H1 (cell line): ENCODE measurements at regions not wholly inside any gene's neighbourhood (a gene's known extent, or its start where the extent isn't known, plus 50 kb on each side); places are given as distances from the start of the nearest gene placed in this dataset.

Source experiments
- CTCF ChIA-PET: fragments of 300-600 bp; sonication (Branson Sonifier 250); formaldehyde crosslinking; loops from one replicate; lab custom pipeline; 2021; ENCODE audit not compliant: partially characterized antibody; lab: Charles Lee
- POLR2A ChIA-PET: fragments of 300-600 bp; sonication (Branson Sonifier 250); formaldehyde crosslinking; loops from one replicate; lab custom pipeline; 2021; ENCODE audit warnings: inconsistent platforms; ENCODE audit not compliant: partially characterized antibody; lab: Charles Lee
- DNase-seq, 2 experiments: peaks; one replicate each; pipeline versions ENCODE4 v3.0.0 to v3.0.0-alpha.2; 2010 to 2022; ENCODE audit warnings: low spot score in 2 of 2, low read depth in 1 of 2, mixed read lengths in 1 of 2
- FAIRE-seq: peaks from 2 replicates; lab custom pipeline; 2011; peaks lifted over from hg19 to GRCh38; lab: Jason Lieb, UNC
- H2AFZ ChIP-seq: 2 replicates; pipeline ENCODE4 v1.8.1; 2012; ENCODE audit warnings: low read length, inconsistent platforms
- H2AK5ac ChIP-seq: 2 replicates; pipeline ENCODE4 v1.6.1; 2013; ENCODE audit warnings: low read depth, low read length
- H2BK120ac ChIP-seq: replicated peaks from 2 replicates; pipeline ENCODE3; 2013; ENCODE audit warnings: low read depth, low read length, inconsistent platforms
- H2BK12ac ChIP-seq: 2 replicates; pipeline ENCODE4 v1.6.1; 2013; ENCODE audit warnings: low read depth, low read length
- H2BK15ac ChIP-seq: 2 replicates; pipeline ENCODE4 v1.6.1; 2013; ENCODE audit warnings: low read length
- H2BK20ac ChIP-seq: 2 replicates; pipeline ENCODE4 v1.6.1; 2013; ENCODE audit warnings: low read length
- H2BK5ac ChIP-seq: 2 replicates; pipeline ENCODE4 v1.6.1; 2013; ENCODE audit warnings: low read depth, low read length
- H3K14ac ChIP-seq: 2 replicates; pipeline ENCODE4 v1.6.1; 2013; ENCODE audit warnings: inconsistent platforms; ENCODE audit not compliant: insufficient read length
- H3K18ac ChIP-seq: 2 replicates; pipeline ENCODE4 v1.6.1; 2013; ENCODE audit warnings: low read length; ENCODE audit errors: extremely low read depth
- H3K23ac ChIP-seq: 2 replicates; pipeline ENCODE4 v1.6.1; 2013; ENCODE audit warnings: inconsistent platforms; ENCODE audit not compliant: insufficient read length
- H3K23me2 ChIP-seq: 2 replicates; pipeline ENCODE4 v1.6.1; 2013; ENCODE audit warnings: low read depth, low read length
- H3K27ac ChIP-seq: 2 replicates; pipeline ENCODE4 v1.6.1; 2011; ENCODE audit warnings: low read depth, low read length, inconsistent platforms
- H3K27me3 ChIP-seq, 4 experiments: replicated peaks in 1 of 4; 1 replicate in 1 of 4; 2 replicates in 3 of 4; pipeline versions ENCODE4 v1.6.1 to v1.8.1; 2011 to 2013; ENCODE audit warnings: low read length in 3 of 4, mild to moderate bottlenecking in 3 of 4, inconsistent platforms in 2 of 4, mixed read lengths in 2 of 4, moderate library complexity in 1 of 4; ENCODE audit not compliant: control insufficient read depth in 3 of 4, insufficient read depth in 3 of 4; ENCODE audit errors: extremely low read depth in 1 of 4
- H3K36me3 ChIP-seq, 4 experiments: 2 replicates each; pipeline versions ENCODE4 v1.6.1 to v1.8.1; 2011 to 2013; ENCODE audit warnings: mild to moderate bottlenecking in 4 of 4, low read length in 3 of 4, moderate library complexity in 2 of 4, control low read depth in 1 of 4, inconsistent platforms in 1 of 4; ENCODE audit not compliant: insufficient read depth in 4 of 4, control insufficient read depth in 2 of 4
- H3K4ac ChIP-seq: replicated peaks from 2 replicates; pipeline ENCODE3; 2013; ENCODE audit warnings: low read length, low read depth, mixed read lengths, inconsistent platforms; ENCODE audit not compliant: insufficient read length
- H3K4me1 ChIP-seq, 4 experiments: replicated peaks in 1 of 4; 1 replicate in 1 of 4; 2 replicates in 3 of 4; pipeline versions ENCODE4 v1.6.1 to v1.8.1; 2011 to 2013; ENCODE audit warnings: low read length in 3 of 4, inconsistent platforms in 2 of 4, mixed read lengths in 1 of 4; ENCODE audit not compliant: insufficient read depth in 4 of 4, control insufficient read depth in 3 of 4
- H3K4me2 ChIP-seq, 2 experiments: 2 replicates each; pipeline versions ENCODE4 v1.6.1 to v1.8.1; 2011 to 2013; ENCODE audit warnings: low read depth in 2 of 2, low read length in 2 of 2, control low read depth in 1 of 2, inconsistent platforms in 1 of 2, mild to moderate bottlenecking in 1 of 2; ENCODE audit not compliant: insufficient read depth in 1 of 2
- H3K4me3 ChIP-seq, 4 experiments: fragments of 200-600, 300-600 bp in 1 of 4; sonication (generic), shearing (Covaris generic), sonication (Bioruptor Twin) in 1 of 4; 2 replicates each; pipeline versions ENCODE4 v1.5.1 to v1.8.1; 2011 to 2016; ENCODE audit warnings: low read length in 4 of 4, low read depth in 3 of 4, control low read depth in 2 of 4, inconsistent platforms in 2 of 4, mild to moderate bottlenecking in 2 of 4, mixed read lengths in 1 of 4, moderate library complexity in 1 of 4; ENCODE audit not compliant: insufficient read depth in 2 of 4; ENCODE audit errors: extremely low read depth in 1 of 4
- H3K56ac ChIP-seq: replicated peaks from 2 replicates; pipeline ENCODE3; 2013; ENCODE audit warnings: low read depth, mild to moderate bottlenecking, mixed read lengths, low read length, inconsistent platforms; ENCODE audit not compliant: insufficient read length
- H3K79me1 ChIP-seq: 2 replicates; pipeline ENCODE4 v1.6.1; 2013; ENCODE audit warnings: low read depth, low read length, control low read depth
- H3K79me2 ChIP-seq, 2 experiments: 2 replicates each; pipeline versions ENCODE4 v1.6.1 to v1.8.1; 2012 to 2013; ENCODE audit warnings: low read length in 2 of 2, mild to moderate bottlenecking in 2 of 2, inconsistent platforms in 1 of 2; ENCODE audit not compliant: insufficient read depth in 2 of 2, control insufficient read depth in 1 of 2
- H3K9ac ChIP-seq, 4 experiments: replicated peaks in 1 of 4; 1 replicate in 1 of 4; 2 replicates in 3 of 4; pipeline versions ENCODE4 v1.6.1 to v1.8.1; 2011 to 2013; ENCODE audit warnings: low read depth in 3 of 4, low read length in 3 of 4, control low read depth in 2 of 4, mild to moderate bottlenecking in 2 of 4, moderate library complexity in 2 of 4, inconsistent platforms in 1 of 4; ENCODE audit errors: extremely low read depth in 1 of 4
- H3K9me3 ChIP-seq, 2 experiments: 2 replicates each; pipeline versions ENCODE4 v1.6.1 to v1.8.1; 2012 to 2013; ENCODE audit warnings: mild to moderate bottlenecking in 2 of 2, moderate library complexity in 2 of 2, control low read depth in 1 of 2, inconsistent platforms in 1 of 2, low read depth in 1 of 2, low read length in 1 of 2, mixed read lengths in 1 of 2; ENCODE audit not compliant: insufficient read depth in 2 of 2
- H4K20me1 ChIP-seq, 2 experiments: replicated peaks in 1 of 2; 2 replicates each; pipeline versions ENCODE3 to v1.8.1; 2011 to 2013; ENCODE audit warnings: inconsistent platforms in 2 of 2, low read length in 2 of 2, mild to moderate bottlenecking in 1 of 2; ENCODE audit not compliant: insufficient read depth in 2 of 2, control insufficient read depth in 1 of 2
- H4K5ac ChIP-seq: 2 replicates; pipeline ENCODE4 v1.6.1; 2013; ENCODE audit warnings: low read length, low read depth, mixed read lengths, inconsistent platforms; ENCODE audit not compliant: insufficient read length
- H4K8ac ChIP-seq: 2 replicates; pipeline ENCODE4 v1.8.0; 2013; ENCODE audit warnings: mild to moderate bottlenecking, moderate library complexity, low read length, inconsistent platforms; ENCODE audit not compliant: insufficient read depth; ENCODE audit errors: extremely low read depth
- H4K91ac ChIP-seq: replicated peaks from 2 replicates; pipeline ENCODE3; 2013; ENCODE audit warnings: low read length, mixed read lengths, inconsistent platforms; ENCODE audit not compliant: insufficient read length
- BCL11A ChIP-seq, 2 experiments: IDR thresholded peaks; one replicate each; pipeline ENCODE4 v1.6.1; 2011; ENCODE audit warnings: low read depth in 2 of 2, low read length in 2 of 2, mild to moderate bottlenecking in 2 of 2
- BRCA1 ChIP-seq: IDR thresholded peaks from 2 replicates; pipeline ENCODE4 v1.6.1; 2012; ENCODE audit warnings: low read depth, low read length, improper control_type of control experiment
- CBX8 ChIP-seq: fragments of 300-800, 300-1000 bp; sonication (generic); IDR thresholded peaks from 2 replicates; pipeline ENCODE4 v1.7.1; 2016; ENCODE audit warnings: low read depth, low read length, borderline replicate concordance
- CEBPB ChIP-seq: IDR thresholded peaks from 2 replicates; pipeline ENCODE4 v1.6.1; 2012; ENCODE audit warnings: low read depth, low read length
- CHD2 ChIP-seq: IDR thresholded peaks from 2 replicates; pipeline ENCODE4 v1.6.1; 2012; ENCODE audit warnings: low read length, improper control_type of control experiment
- FOSL1 ChIP-seq: IDR thresholded peaks from 2 replicates; pipeline ENCODE4 v1.6.1; 2011; ENCODE audit warnings: mild to moderate bottlenecking, low read depth, low read length, moderate library complexity; ENCODE audit not compliant: insufficient read depth
- KDM1A ChIP-seq: fragments of 200-600, 300-600 bp; sonication (generic); IDR thresholded peaks from 2 replicates; pipeline ENCODE4 v1.7.1; 2016; ENCODE audit warnings: mild to moderate bottlenecking, low read length, borderline replicate concordance
- PHF8 ChIP-seq: fragments of 200-600 bp; sonication (generic); conservative IDR thresholded peaks from 2 replicates; pipeline ENCODE4 v1.7.1; 2012; ENCODE audit warnings: low read depth, mild to moderate bottlenecking, inconsistent platforms, low read length, moderate library complexity
- POU5F1 ChIP-seq: IDR thresholded peaks from 2 replicates; pipeline ENCODE4 v1.6.1; 2011; ENCODE audit warnings: low read depth, mild to moderate bottlenecking, low read length, moderate library complexity
- RBBP5 ChIP-seq: IDR thresholded peaks from 2 replicates; pipeline ENCODE4 v1.7.1; 2012; ENCODE audit warnings: low read depth, mild to moderate bottlenecking, inconsistent platforms, low read length, moderate library complexity, borderline replicate concordance
- RFX5 ChIP-seq: IDR thresholded peaks from 2 replicates; pipeline ENCODE4 v1.6.1; 2011; ENCODE audit warnings: low read depth, low read length, improper control_type of control experiment, borderline replicate concordance
- SP4 ChIP-seq: IDR thresholded peaks from 2 replicates; pipeline ENCODE4 v1.6.1; 2012; ENCODE audit warnings: low read length, inconsistent platforms
- TAF1 ChIP-seq: IDR thresholded peaks from 2 replicates; pipeline ENCODE4 v1.6.1; 2011; ENCODE audit warnings: mild to moderate bottlenecking, low read depth, low read length
- TEAD4 ChIP-seq: IDR thresholded peaks from 2 replicates; pipeline ENCODE4 v1.6.1; 2012; ENCODE audit warnings: low read depth, low read length, inconsistent platforms, mixed read lengths
- USF2 ChIP-seq: IDR thresholded peaks from 2 replicates; pipeline ENCODE4 v1.6.1; 2011; ENCODE audit warnings: low read length, improper control_type of control experiment
- WGBS, 2 experiments: shearing (Covaris generic) in 1 of 2; methylation state at CpG; one replicate each; pipeline versions ENCODE4 v1.1.6 to v1.1.7; 2013 to 2015; ENCODE audit warnings: low lambda C conversion rate in 2 of 2, mixed read lengths in 2 of 2, inconsistent platforms in 1 of 2, low coverage in 1 of 2, missing lambda C conversion rate in 1 of 2; ENCODE audit not compliant: insufficient replicate concordance in 2 of 2, insufficient coverage in 1 of 2, insufficient read length in 1 of 2; ENCODE audit errors: extremely low coverage in 1 of 2, missing lambda C conversion rate in 1 of 2; 5-methylcytosine and 5-hydroxymethylcytosine counted together

GRCh38 chr2:49780949-49781348 lies 626.6 kb upstream of the FSHR start:
- no peak overlapping the region for H3K4ac ChIP-seq
- no peaks in the 10 kb centered on the region for H3K9me3 ChIP-seq
- no peaks in the 10 kb centered on the region for H4K20me1 ChIP-seq
- no peak overlapping the region for H2BK15ac ChIP-seq
- no peak overlapping the region for H2BK120ac ChIP-seq
- H2BK20ac ChIP-seq: no peak overlapping the region
- no peaks in the 10 kb centered on the region for H3K79me2 ChIP-seq
- POLR2A ChIA-PET: interaction anchor here (1.1 kb wide), 1 partner anchor 10 kb away, joined by 3 read pairs; no protein-coding TSS in a partner anchor
- 91% methylated on average over 2 of the region's 2 CpGs; no CpG with 5 or more reads in 1 of the 2 experiments for WGBS, 2 experiments
- H3K36me3 ChIP-seq: no peaks in the 10 kb centered on the region
- H4K8ac ChIP-seq: no peak overlapping the region
- H2BK12ac ChIP-seq: no peak overlapping the region
- no peak overlapping the region for H3K4me2 ChIP-seq
- H3K23ac ChIP-seq: no peak overlapping the region
- no peak overlapping the region for H3K18ac ChIP-seq
- no peak overlapping the region for H3K56ac ChIP-seq
- no peaks in the 10 kb centered on the region for H3K4me1 ChIP-seq
- H3K79me1 ChIP-seq: no peaks in the 10 kb centered on the region
- H2AK5ac ChIP-seq: no peak overlapping the region
- no peak overlapping the region for H2AFZ ChIP-seq
- H4K5ac ChIP-seq: no peak overlapping the region
- H3K4me3 ChIP-seq: no peak overlapping the region
- no peak for FAIRE-seq
- H3K14ac ChIP-seq: no peak overlapping the region
- H2BK5ac ChIP-seq: no peak overlapping the region
- H3K27me3 ChIP-seq: no peaks in the 10 kb centered on the region
- DNase-seq: no peak
- H4K91ac ChIP-seq: no peak overlapping the region
- no peak overlapping the region for H3K9ac ChIP-seq
- CTCF ChIA-PET: interaction anchor here (1.0 to 2.9 kb wide), 5 partner anchors 10 to 561 kb away, joined by 3 to 19 read pairs (median 3); no protein-coding TSS in a partner anchor
- no peak overlapping the region for H3K27ac ChIP-seq
- no peaks in the 10 kb centered on the region for H3K23me2 ChIP-seq
- TF ChIP-seq CBX8 (no peak), PHF8 (no peak), BCL11A (IDR thresholded peaks at IDR 0.05; ENCODE audit: low read depth in 2 of 2, low read length in 2 of 2) (no peak), FOSL1 (no peak), CEBPB (no peak), BRCA1 (no peak), SP4 (no peak), TAF1 (no peak), POU5F1 (no peak), RFX5 (no peak), CHD2 (no peak), RBBP5 (no peak), USF2 (no peak), KDM1A (no peak), TEAD4 (no peak)
